ENCODE measurements at regions not wholly inside any gene's neighbourhood (a gene's known extent, or its start where the extent isn't known, plus 50 kb on each side); places are given as distances from the start of the nearest gene placed in this dataset.
A peak's percentile ranks its signal among the peaks of the same experiment; 100 is the strongest.
"Not testable (repeated sequence)": the region's sequence is repeated elsewhere in the genome, so short reads cannot be mapped to it uniquely, and the experiment has no call there.

DNA sequence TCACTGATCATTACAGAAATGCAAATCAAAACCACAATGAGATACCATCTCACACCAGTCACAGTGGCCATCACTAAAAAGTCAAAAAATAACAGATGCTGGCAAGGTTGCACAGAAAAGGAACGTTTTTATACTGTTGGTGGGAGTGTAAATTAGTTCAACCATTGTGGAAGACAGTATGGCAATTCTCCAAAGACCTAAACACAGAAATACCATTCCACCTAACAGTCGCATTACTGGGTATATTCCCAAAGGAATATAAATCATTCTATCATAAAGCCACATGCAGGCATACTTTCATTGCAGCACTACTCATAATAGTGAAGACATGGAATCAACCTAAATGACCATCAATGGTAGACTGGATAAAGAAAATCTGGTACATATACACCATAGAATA lies 83.2 kb upstream of the ARID5B start:
- not testable (repeated sequence) for DNase-seq

DNA sequence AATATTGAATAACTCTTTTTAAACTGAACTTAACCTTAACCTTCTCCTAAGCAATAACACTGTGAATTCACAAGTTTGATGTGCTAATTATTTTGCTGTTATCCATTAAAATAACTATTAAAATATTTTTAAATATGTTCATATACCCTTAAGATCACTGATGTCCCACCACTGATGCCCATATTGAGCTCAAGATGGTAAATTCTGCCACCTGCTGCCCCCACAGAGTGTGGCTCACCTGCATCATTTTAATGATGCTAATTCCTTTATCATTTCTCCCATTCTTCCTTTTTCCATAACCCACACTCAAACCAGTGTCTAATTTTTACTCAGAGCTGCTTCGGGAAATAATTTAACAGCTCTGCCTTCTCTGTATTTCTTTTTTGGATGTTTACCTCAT lies 82.3 kb upstream of the ARID5B start:
- DNase-seq = no peak

- no peak for DNase-seq
Measured at GRCh38 chr10:61821153-61821552, 80.3 kb upstream of the ARID5B start.

DNA sequence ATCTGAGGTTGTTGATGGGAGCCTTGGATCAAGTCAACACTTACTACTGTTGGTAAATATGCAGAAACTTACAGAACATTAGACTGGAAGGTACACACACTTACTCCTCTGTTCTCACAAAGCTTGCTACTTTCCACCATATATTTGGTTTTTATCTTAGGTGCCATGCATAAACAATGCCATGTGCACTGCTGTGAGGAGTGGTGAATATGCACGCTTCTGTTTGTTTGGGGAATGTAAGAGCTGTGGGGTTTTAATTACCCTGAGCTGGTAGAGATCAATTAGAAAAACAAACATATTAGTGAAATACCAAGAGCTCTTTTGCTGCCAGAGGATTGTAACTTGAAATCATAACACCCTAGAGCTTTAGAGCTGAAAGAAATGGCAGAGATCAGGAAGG lies 79.8 kb upstream of the ARID5B start:
- DNase-seq = no peak

- DNase-seq = no peak
Measured at GRCh38 chr10:61822096-61822495, 79.4 kb upstream of the ARID5B start.

GRCh38 chr10:61822781-61823230 lies 78.7 kb upstream of the ARID5B start:
- no peak for DNase-seq

GRCh38 chr10:61825001-61825400 lies 76.5 kb upstream of the ARID5B start:
- no peak for DNase-seq

DNA sequence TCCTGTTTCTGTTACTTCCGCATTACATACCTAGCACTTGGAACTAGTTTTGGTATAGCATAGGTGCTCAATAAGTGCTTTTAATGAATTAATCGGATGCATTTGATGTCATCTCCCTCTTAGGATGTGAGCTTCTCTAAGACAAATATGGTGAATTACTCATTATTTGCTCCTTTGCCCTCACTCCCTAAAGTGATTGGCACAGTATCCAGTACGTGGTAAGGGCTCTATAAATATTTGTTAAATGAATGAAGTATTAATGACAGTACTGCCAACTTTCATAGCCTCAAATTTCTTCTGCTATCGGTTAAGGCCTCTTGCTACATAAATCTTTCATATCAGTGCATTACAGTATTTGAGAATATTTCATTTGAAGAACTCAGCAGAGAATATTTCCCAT lies 75.9 kb upstream of the ARID5B start:
- no peak for DNase-seq

- DNase-seq = no peak
Measured at GRCh38 chr10:61828034-61828433, 73.5 kb upstream of the ARID5B start.

GRCh38 chr10:61828788-61829187 lies 72.7 kb upstream of the ARID5B start:
- no peak for DNase-seq

- DNase-seq = no peak
Measured at GRCh38 chr10:61830072-61830845, 71.2 kb upstream of the ARID5B start.

DNA sequence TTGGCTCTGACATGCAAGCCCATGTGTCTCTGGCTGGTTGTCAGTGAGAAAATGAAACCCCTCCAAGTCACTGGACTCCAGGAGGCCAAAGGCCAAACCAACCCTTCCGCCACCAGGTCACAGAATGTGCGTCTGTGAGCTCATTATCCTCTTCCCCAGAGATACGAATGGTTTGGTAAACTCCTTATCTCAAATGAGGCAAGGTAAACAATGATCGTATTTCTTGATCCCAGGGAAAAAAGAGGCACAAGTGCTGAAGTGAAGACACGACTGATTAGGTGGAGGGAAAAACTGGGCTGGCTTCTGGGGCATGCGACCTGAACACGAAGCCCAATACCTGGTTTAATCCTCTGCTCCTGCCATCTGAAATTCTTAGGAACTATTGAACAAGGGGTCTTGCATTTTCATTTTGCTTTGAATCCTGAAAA lies 70.6 kb upstream of the ARID5B start:
- DNase-seq = no peak

GRCh38 chr10:61832866-61833481 lies 68.5 kb upstream of the ARID5B start:
- no peak for DNase-seq

GRCh38 chr10:61834519-61834918 lies 67.0 kb upstream of the ARID5B start:
- DNase-seq = no peak

GRCh38 chr10:61835069-61835945 lies 66.2 kb upstream of the ARID5B start:
- DNase-seq = peak; percentile 66

GRCh38 chr10:61835946-61836887 lies 65.3 kb upstream of the ARID5B start:
- no peak for DNase-seq

GRCh38 chr10:61836888-61837754 lies 64.4 kb upstream of the ARID5B start:
- no peak for DNase-seq

DNA sequence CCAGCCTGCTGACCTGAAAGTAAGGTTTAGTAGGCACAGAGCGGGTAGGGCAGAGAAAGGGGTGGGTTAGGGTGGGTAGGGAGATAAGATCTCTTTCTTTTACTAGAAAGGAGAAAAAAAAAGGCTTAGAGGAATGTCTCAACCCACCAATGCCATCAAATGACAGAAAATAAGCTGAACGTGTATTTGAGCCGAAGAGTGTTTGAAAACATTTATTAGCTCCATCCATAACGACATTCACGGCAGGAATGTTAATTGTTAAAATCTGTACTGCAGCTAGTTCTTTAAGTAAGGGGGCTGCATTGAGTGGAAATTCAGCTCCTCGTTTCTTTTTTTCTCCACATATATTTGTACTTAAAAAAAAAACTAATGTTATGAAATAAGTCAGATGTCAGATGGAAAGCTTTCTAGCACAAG lies 63.7 kb upstream of the ARID5B start:
- DNase-seq = no peak

GRCh38 chr10:61839916-61840315 lies 61.6 kb upstream of the ARID5B start:
- DNase-seq = no peak

DNA sequence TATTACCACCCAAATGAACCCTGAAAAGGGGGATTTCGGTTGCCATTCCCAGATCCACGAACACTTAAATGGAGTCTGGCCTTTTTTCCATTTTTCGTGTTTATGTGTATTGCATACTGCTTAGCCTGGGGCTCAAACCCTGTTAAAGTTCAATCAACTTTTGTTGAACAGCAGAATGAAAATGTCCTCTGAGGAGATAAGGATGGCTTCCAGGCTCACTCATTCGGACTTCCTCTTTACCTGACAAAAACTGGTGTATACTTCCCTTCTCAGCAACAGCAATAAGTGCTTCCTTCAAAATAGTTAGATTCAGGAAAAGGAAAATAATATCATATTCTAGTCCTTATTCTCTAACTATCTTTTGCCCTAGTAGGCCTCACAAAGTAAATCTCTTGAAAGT lies 61.1 kb upstream of the ARID5B start:
- no peak for DNase-seq

- DNase-seq = no peak
Measured at GRCh38 chr10:61841338-61841875, 60.1 kb upstream of the ARID5B start.

All from hindlimb muscle (tissue), 1 donor.